ENCODE measurements at regions not wholly inside any gene's neighbourhood (a gene's known extent, or its start where the extent isn't known, plus 50 kb on each side); places are given as distances from the start of the nearest gene placed in this dataset.

DNA sequence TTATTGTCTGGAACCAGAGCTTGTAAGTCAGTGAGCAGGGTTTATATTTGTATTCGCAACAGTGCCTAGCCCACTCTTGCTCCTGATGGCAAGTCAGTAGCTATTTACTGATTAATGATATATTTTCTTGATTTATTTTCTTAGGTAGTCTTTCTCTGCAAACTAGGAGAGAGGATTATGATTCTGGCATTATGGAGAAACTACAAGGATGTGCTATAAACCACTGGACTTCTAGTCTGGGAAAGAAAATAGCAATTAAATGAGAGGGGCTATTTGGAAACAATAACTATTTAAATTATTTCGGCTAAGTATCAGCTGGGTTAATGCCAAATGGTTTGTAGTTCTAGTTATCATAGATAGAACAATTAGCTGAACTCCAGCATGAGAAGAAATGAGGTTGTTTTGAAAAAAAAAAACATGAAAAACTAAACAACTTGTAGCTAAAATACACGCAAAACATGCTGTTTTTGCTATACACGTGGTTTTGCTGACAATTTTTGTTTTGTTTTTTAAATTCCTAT is 304.9 kb upstream of the TCF21 start:
- ATAC-seq (no peak), DNase-seq (no peak)
- intact Hi-C loops (cut with DNase I, micrococcal nuclease), result no loop called here
- ChIA-PET POLR2A (interaction anchor here (0.6 kb wide), 1 partner anchor 1048 kb away, joined by 4 read pairs; no protein-coding TSS in a partner anchor), CTCF (no interaction called here)
- H3K9me3 Mint-ChIP-seq (ENCODE audit: low read depth), result no peaks in the 10 kb centered on the region
- H3K4me1 Mint-ChIP-seq, result no peaks in the 10 kb centered on the region
- H3K27ac Mint-ChIP-seq, result no peak overlapping the region
- no peaks in the 10 kb centered on the region for H3K36me3 Mint-ChIP-seq (ENCODE audit: low read depth)
- H3K27me3 Mint-ChIP-seq, result peaks cover 5% of the 10 kb centered on the region
- no peak overlapping the region for H3K4me3 Mint-ChIP-seq

DNA sequence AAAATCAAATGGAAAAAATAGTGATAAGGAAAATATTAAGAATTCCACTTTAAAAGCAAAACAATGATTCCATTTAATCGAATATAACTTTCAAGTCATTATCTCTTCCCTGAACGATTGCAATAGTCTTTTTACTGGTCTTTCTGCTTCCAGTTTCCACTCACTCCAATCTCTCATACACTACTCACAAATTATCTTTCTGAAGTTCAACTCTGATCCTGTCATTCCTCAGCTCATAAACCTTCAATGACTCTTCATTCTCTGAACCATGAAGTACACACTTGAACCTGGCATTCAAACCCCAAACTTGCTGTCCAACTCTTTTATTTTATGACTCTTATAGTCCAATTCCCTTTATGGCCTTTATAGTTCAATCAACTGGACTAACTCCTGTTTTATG is 304.1 kb upstream of the TCF21 start:
- ChIA-PET POLR2A (interaction anchor here (0.6 kb wide), 1 partner anchor 1049 kb away, joined by 4 read pairs; no protein-coding TSS in a partner anchor), CTCF (no interaction called here)
- H3K27ac Mint-ChIP-seq, result no peak overlapping the region
- peaks cover 2% of the 10 kb centered on the region for H3K27me3 Mint-ChIP-seq
- DNase-seq (no peak), ATAC-seq (no peak)
- H3K9me3 Mint-ChIP-seq (ENCODE audit: low read depth), result no peaks in the 10 kb centered on the region
- H3K4me3 Mint-ChIP-seq, result no peak overlapping the region
- H3K4me1 Mint-ChIP-seq, result no peaks in the 10 kb centered on the region
- intact Hi-C loops (cut with DNase I, micrococcal nuclease), result no loop called here
- H3K36me3 Mint-ChIP-seq (ENCODE audit: low read depth), result no peaks in the 10 kb centered on the region

DNA sequence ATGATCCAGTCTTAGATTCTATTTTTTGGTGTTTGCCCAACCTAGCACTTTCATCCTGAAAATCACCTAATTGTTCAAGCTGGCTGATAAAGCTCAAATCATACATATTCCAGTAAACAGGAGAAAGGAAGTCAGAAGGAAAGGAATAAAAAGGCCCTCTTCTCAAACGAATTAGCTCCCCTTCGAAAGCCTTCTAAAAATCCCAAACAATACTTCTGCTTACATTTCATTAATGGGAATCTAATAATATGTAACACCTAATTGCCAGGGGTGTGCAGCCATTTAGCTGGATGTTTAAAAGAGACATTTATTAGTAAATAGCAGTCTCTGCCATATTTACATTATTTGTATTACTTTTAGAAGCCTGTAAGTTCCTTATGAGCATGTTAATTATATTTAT is 302.9 kb upstream of the TCF21 start:
- no peaks in the 10 kb centered on the region for H3K36me3 Mint-ChIP-seq (ENCODE audit: low read depth)
- DNase-seq (no peak), ATAC-seq (no peak)
- no peak overlapping the region for H3K4me3 Mint-ChIP-seq
- intact Hi-C loops (cut with DNase I, micrococcal nuclease), result no loop called here
- no peaks in the 10 kb centered on the region for H3K9me3 Mint-ChIP-seq (ENCODE audit: low read depth)
- no peak overlapping the region for H3K27ac Mint-ChIP-seq
- no peaks in the 10 kb centered on the region for H3K4me1 Mint-ChIP-seq
- POLR2A ChIA-PET, result no interaction called here
- CTCF ChIA-PET, result interaction anchor here (0.9 kb wide), 1 partner anchor 16 kb away, joined by 3 read pairs; no protein-coding TSS in a partner anchor
- H3K27me3 Mint-ChIP-seq, result peaks cover 3% of the 10 kb centered on the region

DNA sequence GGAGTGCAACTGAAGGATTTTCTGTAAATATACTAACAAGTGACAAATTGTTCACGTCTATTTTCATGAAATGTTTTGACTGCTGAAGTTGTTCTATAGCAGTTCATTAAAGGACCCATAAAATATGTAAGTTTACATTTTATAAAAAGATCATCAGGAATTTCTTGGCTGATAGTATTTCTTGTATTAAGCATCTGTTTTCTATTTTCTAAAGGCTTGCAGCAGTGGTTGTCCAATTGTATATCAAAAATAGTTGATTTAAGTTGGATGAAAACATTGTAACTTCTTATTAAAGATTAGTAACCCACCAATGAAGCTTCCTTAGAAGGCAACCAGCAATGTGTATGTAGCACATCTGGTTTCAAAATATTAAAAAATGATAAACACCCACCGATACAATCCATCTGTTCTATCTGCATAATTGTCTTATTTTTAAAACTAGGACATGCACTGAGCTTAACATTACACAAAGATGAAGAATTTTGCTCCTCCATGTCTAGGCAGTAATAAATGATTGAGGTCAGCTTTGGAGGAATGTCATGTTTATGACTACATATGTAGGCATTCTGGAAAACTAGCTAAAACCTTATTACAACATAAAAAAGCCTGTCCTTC is 301.3 kb upstream of the TCF21 start:
- CTCF ChIA-PET, result no interaction called here
- no peak for ATAC-seq
- H3K27me3 Mint-ChIP-seq, result peaks cover 3% of the 10 kb centered on the region
- POLR2A ChIA-PET, result no interaction called here
- H3K4me1 Mint-ChIP-seq, result no peaks in the 10 kb centered on the region
- no peak for DNase-seq
- intact Hi-C loops (cut with DNase I, micrococcal nuclease), result no loop called here
- no peaks in the 10 kb centered on the region for H3K9me3 Mint-ChIP-seq (ENCODE audit: low read depth)
- no peak overlapping the region for H3K27ac Mint-ChIP-seq
- no peak overlapping the region for H3K4me3 Mint-ChIP-seq
- H3K36me3 Mint-ChIP-seq (ENCODE audit: low read depth), result no peaks in the 10 kb centered on the region

DNA sequence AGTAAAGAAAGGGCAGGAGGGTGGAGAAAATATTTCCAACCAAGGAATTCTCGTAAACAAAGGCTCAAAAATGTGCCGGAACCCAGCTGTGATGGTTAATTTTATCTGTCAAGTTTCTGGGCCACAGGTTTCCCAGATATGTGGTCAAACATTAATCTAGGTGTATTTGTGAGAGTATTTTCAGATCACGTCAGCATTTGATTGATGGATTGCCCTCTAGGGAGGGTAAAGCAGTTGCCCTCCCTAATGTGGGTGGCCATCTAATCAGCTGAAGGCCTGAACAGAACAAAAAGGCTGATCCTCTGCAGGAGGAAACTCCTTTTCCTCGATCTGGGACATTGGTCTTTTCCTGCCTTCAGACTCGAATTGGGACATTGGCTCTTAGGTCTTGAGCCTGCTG is 298.7 kb upstream of the TCF21 start:
- Mint-ChIP-seq H3K27ac (no peak overlapping the region), H3K9me3 (ENCODE audit: low read depth) (no peaks in the 10 kb centered on the region), H3K27me3 (peaks cover 2% of the 10 kb centered on the region), H3K4me1 (no peaks in the 10 kb centered on the region), H3K36me3 (ENCODE audit: low read depth) (no peaks in the 10 kb centered on the region), H3K4me3 (no peak overlapping the region)
- intact Hi-C loops (cut with DNase I, micrococcal nuclease), result no loop called here
- ChIA-PET POLR2A (no interaction called here), CTCF (no interaction called here)
- DNase-seq (no peak), ATAC-seq (no peak)

DNA sequence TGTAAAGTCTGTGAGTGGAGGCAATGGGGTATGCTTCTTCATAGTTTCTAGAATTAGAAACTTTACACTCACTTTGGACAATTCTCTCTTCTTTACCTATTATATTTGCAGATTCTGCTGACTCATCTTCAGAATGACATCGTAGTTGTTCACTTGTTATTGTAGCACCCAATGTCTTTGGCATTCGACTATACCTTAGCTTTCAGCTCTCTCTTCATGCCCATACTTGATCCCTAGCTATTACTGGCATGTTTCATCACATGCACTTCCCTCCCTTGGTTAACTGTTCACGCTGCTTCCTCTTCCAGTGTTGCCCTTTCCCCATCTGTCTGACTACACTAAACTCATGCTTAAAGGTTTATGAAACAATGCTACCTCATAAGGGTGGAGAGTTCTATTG is 298.1 kb upstream of the TCF21 start:
- H3K36me3 Mint-ChIP-seq (ENCODE audit: low read depth), result no peaks in the 10 kb centered on the region
- no peaks in the 10 kb centered on the region for H3K9me3 Mint-ChIP-seq (ENCODE audit: low read depth)
- DNase-seq, result no peak
- H3K27me3 Mint-ChIP-seq, result peaks cover 2% of the 10 kb centered on the region
- intact Hi-C loops (cut with DNase I, micrococcal nuclease), result no loop called here
- no peaks in the 10 kb centered on the region for H3K4me1 Mint-ChIP-seq
- no peak overlapping the region for H3K27ac Mint-ChIP-seq
- POLR2A ChIA-PET, result no interaction called here
- CTCF ChIA-PET, result interaction anchor here (0.6 kb wide), 1 partner anchor 417 kb away, joined by 3 read pairs; no protein-coding TSS in a partner anchor
- no peak overlapping the region for H3K4me3 Mint-ChIP-seq
- ATAC-seq, result no peak

DNA sequence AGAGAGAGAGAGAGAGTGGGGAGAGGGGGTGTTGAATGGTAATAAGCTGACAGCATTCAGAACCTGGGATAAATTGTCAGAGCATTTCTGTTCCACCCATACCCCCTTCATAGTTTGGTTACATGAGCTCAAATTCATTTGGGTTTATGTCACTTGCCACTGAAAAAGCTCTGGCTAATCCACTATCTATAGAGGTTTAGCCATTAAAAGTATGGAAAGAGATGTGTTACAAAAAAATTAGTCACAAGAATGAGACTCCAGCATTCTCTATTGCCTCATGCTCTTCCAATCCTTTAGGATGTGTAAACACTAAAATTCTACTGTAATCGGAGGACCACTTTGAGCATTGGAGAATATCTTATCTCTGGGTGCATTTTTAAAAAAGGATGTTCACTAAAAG is 297.6 kb upstream of the TCF21 start:
- no peak overlapping the region for H3K4me3 Mint-ChIP-seq
- ChIA-PET POLR2A (no interaction called here), CTCF (interaction anchor here (0.6 kb wide), 1 partner anchor 416 kb away, joined by 3 read pairs; no protein-coding TSS in a partner anchor)
- no peaks in the 10 kb centered on the region for H3K36me3 Mint-ChIP-seq (ENCODE audit: low read depth)
- H3K27ac Mint-ChIP-seq, result no peak overlapping the region
- H3K27me3 Mint-ChIP-seq, result peaks cover 2% of the 10 kb centered on the region
- no peaks in the 10 kb centered on the region for H3K9me3 Mint-ChIP-seq (ENCODE audit: low read depth)
- no peaks in the 10 kb centered on the region for H3K4me1 Mint-ChIP-seq
- ATAC-seq (no peak), DNase-seq (no peak)
- intact Hi-C loops (cut with DNase I, micrococcal nuclease), result no loop called here

DNA sequence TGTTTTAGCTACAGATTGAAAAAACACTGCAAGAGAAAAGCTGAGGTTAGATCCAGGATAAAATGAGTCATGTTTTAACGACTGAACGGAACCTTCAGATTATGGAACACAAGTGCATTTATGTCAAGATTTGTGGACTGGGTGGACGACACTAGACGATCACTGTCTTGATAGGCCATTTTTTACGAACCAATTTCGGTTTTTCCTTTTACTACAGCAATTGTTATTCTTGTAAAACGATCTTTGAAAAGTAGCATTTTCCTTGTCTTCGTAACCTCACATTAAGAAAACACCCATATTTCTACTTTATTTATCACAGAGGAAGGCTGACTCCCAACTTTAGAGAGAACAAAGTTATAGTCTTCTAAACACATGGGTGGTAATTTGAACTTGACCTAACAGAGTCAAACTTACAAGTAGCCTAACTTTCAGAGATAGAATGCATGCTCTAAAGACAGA is 294.2 kb upstream of the TCF21 start:
- no peaks in the 10 kb centered on the region for H3K36me3 Mint-ChIP-seq (ENCODE audit: low read depth)
- H3K27ac Mint-ChIP-seq, result no peak overlapping the region
- no peak overlapping the region for H3K4me3 Mint-ChIP-seq
- no peaks in the 10 kb centered on the region for H3K4me1 Mint-ChIP-seq
- DNase-seq, result no peak
- no peaks in the 10 kb centered on the region for H3K9me3 Mint-ChIP-seq (ENCODE audit: low read depth)
- ChIA-PET POLR2A (no interaction called here), CTCF (no interaction called here)
- intact Hi-C loops (cut with DNase I, micrococcal nuclease), result no loop called here
- peaks cover 4% of the 10 kb centered on the region for H3K27me3 Mint-ChIP-seq
- no peak for ATAC-seq

DNA sequence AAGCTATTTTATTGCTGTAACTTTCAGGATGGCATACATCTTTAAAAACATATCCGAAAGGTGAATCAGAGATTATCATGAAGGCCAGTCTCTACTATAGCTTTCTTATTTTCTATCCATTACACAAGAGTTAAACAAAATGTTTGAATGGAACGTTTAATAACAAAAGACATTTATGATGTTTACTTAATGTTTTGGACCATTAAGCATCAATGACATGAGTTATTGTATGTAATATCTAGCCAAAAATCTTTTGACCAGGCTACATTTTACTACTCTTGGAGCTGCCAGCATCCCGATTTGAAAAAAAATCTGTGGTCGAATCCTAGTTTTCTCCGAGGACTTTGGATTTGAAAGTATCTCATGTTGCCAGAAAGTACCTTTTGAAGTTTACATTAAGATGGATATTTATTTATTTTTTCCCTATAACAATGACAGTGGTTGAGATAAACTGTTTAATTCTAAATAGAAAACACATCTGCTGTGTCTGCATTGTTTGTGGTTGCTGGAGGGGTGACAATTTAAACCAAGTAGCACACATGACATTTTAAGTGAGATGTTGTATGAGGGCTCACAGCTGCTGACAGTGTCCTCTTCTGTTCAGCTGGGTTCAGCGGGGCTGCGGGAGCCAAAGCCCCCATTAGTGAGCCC is 293.7 kb upstream of the TCF21 start:
- Mint-ChIP-seq H3K9me3 (ENCODE audit: low read depth) (no peaks in the 10 kb centered on the region), H3K27me3 (peaks cover 2% of the 10 kb centered on the region), H3K4me1 (no peaks in the 10 kb centered on the region), H3K27ac (no peak overlapping the region), H3K4me3 (no peak overlapping the region), H3K36me3 (ENCODE audit: low read depth) (no peaks in the 10 kb centered on the region)
- ChIA-PET CTCF (no interaction called here), POLR2A (no interaction called here)
- DNase-seq, result no peak
- no peak for ATAC-seq
- intact Hi-C loops (cut with DNase I, micrococcal nuclease), result no loop called here

DNA sequence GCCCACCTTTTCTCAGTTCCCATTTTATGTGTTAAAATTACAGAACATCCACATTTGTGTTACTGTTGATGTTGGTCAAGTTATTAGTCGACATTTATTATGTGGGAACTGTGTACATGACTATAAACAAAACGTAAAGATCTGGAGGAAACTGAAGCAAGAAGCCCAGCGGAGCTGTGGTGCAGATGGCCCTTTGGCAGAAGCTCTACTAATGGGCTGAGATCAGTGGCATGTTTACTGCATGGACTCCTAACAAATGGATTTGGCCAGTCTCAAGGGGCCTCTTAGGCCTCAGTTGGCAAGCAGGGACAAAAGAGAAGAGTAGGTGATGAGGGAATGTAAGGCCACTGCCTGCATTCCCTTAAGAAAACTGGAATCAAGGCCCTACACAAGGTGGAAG is 282.1 kb upstream of the TCF21 start:
- intact Hi-C loops (cut with DNase I, micrococcal nuclease), result no loop called here
- CTCF ChIA-PET, result no interaction called here
- Mint-ChIP-seq H3K27me3 (no peaks in the 10 kb centered on the region), H3K4me1 (no peaks in the 10 kb centered on the region), H3K9me3 (ENCODE audit: low read depth) (no peaks in the 10 kb centered on the region), H3K4me3 (no peak overlapping the region), H3K27ac (no peak overlapping the region), H3K36me3 (ENCODE audit: low read depth) (no peaks in the 10 kb centered on the region)
- DNase-seq, result no peak
- ATAC-seq, result no peak
- POLR2A ChIA-PET, result no interaction called here

DNA sequence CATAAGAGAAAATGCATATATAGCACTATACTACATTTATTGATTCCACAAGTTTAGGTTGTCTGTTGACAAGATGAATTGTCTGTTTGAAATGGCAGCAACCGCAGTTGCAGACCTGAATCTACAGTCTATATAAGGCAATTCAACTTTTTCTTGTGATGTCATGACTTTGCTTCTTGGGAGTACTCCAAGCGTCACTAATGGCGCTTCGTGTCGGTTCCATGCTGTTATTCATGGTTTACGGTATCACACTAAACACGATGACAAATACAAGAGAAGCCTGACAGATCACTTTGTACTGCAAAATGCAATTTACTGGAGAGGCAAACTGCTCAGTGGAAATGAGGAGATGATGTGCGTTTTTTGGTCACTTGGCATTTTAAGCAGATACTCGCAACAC is 280.3 kb upstream of the TCF21 start:
- intact Hi-C loops (cut with DNase I, micrococcal nuclease), result no loop called here
- no peaks in the 10 kb centered on the region for H3K27me3 Mint-ChIP-seq
- DNase-seq (no peak), ATAC-seq (no peak)
- ChIA-PET CTCF (no interaction called here), POLR2A (no interaction called here)
- H3K27ac Mint-ChIP-seq, result no peak overlapping the region
- H3K9me3 Mint-ChIP-seq (ENCODE audit: low read depth), result no peaks in the 10 kb centered on the region
- H3K4me3 Mint-ChIP-seq, result no peak overlapping the region
- H3K36me3 Mint-ChIP-seq (ENCODE audit: low read depth), result no peaks in the 10 kb centered on the region
- H3K4me1 Mint-ChIP-seq, result no peaks in the 10 kb centered on the region

DNA sequence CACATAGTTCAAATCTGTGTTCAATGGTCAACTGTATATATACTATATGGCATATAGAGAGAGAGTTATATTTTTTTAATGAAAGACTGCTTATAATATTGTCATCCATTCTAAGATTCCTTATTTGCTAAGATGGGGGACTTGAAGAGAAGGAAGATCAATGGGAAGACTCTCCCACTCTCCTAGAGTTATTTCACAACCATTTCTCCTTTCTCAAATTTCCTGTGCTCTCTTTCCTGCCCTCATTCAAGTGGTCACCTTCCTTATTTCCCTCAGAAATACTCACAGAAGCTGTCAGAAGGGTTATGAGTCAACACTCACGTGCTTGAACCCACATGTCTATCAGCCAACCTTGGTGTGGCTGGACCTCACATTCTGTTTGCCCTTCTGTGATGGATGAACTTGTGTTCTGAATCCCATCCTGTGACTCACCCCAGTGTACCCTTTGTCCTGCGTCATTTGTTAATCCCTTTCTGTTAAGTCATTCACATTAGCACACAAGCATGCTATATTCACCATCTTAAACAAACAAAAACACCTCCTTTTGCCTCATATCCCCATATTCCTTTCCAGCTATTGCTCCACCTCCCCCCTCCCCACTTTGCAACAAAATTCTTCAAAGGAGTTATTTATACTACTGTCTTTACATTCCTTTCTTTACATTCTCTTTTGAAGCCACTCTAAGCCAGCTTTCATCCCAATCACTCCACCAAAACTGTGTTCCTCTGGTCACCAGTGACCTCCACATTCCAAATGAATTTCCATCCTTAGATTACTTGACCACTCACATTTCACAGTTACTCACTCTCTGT is 279.3 kb upstream of the TCF21 start:
- no peaks in the 10 kb centered on the region for H3K4me1 Mint-ChIP-seq
- CTCF ChIA-PET, result interaction anchor here (0.7 kb wide), 1 partner anchor 9 kb away, joined by 3 read pairs; no protein-coding TSS in a partner anchor
- H3K27ac Mint-ChIP-seq, result no peak overlapping the region
- H3K9me3 Mint-ChIP-seq (ENCODE audit: low read depth), result no peaks in the 10 kb centered on the region
- POLR2A ChIA-PET, result no interaction called here
- DNase-seq (no peak), ATAC-seq (no peak)
- H3K4me3 Mint-ChIP-seq, result no peak overlapping the region
- intact Hi-C loops (cut with DNase I, micrococcal nuclease), result no loop called here
- H3K36me3 Mint-ChIP-seq (ENCODE audit: low read depth), result no peaks in the 10 kb centered on the region
- no peaks in the 10 kb centered on the region for H3K27me3 Mint-ChIP-seq
